ENCODE measurements at regions not wholly inside any gene's neighbourhood (a gene's known extent, or its start where the extent isn't known, plus 50 kb on each side); places are given as distances from the start of the nearest gene placed in this dataset.

GRCh38 chr5:52710972-52711596, 76.6 kb upstream of the ITGA1 start:
- peaks cover 6% of the 10 kb centered on the region for H3K4me1 ChIP-seq

GRCh38 chr5:52712354-52712753, 75.4 kb upstream of the ITGA1 start:
- 60 to 78% (median 74%) methylated on average over 2 of the region's 2 CpGs for WGBS, 3 donors
- Histone ChIP-seq H3K4me1 (peaks cover 6% of the 10 kb centered on the region), H3K4me3 (no peak overlapping the region), H3K27me3 (ENCODE audit: insufficient read depth in 3 of 3, low read length in 2 of 3) (no peaks in the 10 kb centered on the region), H3K36me3 (ENCODE audit: insufficient read depth in 1 of 2, low read depth in 1 of 2) (no peaks in the 10 kb centered on the region), H3K27ac (no peak overlapping the region), H3K9me3 (no peaks in the 10 kb centered on the region)
- TF ChIP-seq, protein P1, sequence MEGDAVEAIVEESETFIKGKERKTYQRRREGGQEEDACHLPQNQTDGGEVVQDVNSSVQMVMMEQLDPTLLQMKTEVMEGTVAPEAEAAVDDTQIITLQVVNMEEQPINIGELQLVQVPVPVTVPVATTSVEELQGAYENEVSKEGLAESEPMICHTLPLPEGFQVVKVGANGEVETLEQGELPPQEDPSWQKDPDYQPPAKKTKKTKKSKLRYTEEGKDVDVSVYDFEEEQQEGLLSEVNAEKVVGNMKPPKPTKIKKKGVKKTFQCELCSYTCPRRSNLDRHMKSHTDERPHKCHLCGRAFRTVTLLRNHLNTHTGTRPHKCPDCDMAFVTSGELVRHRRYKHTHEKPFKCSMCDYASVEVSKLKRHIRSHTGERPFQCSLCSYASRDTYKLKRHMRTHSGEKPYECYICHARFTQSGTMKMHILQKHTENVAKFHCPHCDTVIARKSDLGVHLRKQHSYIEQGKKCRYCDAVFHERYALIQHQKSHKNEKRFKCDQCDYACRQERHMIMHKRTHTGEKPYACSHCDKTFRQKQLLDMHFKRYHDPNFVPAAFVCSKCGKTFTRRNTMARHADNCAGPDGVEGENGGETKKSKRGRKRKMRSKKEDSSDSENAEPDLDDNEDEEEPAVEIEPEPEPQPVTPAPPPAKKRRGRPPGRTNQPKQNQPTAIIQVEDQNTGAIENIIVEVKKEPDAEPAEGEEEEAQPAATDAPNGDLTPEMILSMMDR (IDR thresholded peaks at IDR 0.05): no peak
- ATAC-seq (no peak), DNase-seq (no peak)
- intact Hi-C loops (cut with DNase I): no loop called here

More at GRCh38 chr5:52710972-52711596, 76.6 kb upstream of the ITGA1 start:
- Histone ChIP-seq H3K36me3 (ENCODE audit: insufficient read depth in 1 of 2, low read depth in 1 of 2) (no peaks in the 10 kb centered on the region), H3K9me3 (no peaks in the 10 kb centered on the region), H3K4me3 (no peak overlapping the region), H3K27me3 (ENCODE audit: insufficient read depth in 3 of 3, low read length in 2 of 3) (no peaks in the 10 kb centered on the region), H3K27ac (no peak overlapping the region)
- 68 to 78% (median 77%) methylated on average over 2 of the region's 2 CpGs for WGBS, 3 donors
- ATAC-seq (no peak), DNase-seq (no peak)
- intact Hi-C loops (cut with DNase I): no loop called here
- TF ChIP-seq, protein P1 (IDR thresholded peaks at IDR 0.05): no peak

GRCh38 chr5:52725065-52725746, 62.5 kb upstream of the ITGA1 start:
- TF ChIP-seq, protein P1 (IDR thresholded peaks at IDR 0.05): no peak
- no peak overlapping the region for H3K4me3 ChIP-seq
- no peak overlapping the region for H3K27ac ChIP-seq
- no peaks in the 10 kb centered on the region for H3K36me3 ChIP-seq (ENCODE audit: insufficient read depth in 1 of 2, low read depth in 1 of 2)
- DNase-seq (no peak), ATAC-seq (no peak)
- intact Hi-C loops (cut with DNase I): no loop called here
- H3K9me3 ChIP-seq: no peaks in the 10 kb centered on the region
- H3K4me1 ChIP-seq: no peaks in the 10 kb centered on the region
- H3K27me3 ChIP-seq (ENCODE audit: insufficient read depth in 3 of 3, low read length in 2 of 3): no peaks in the 10 kb centered on the region
- 57 to 66% (median 62%) methylated on average over 6 of the region's 6 CpGs for WGBS, 3 donors

- TF ChIP-seq, protein P1 (IDR thresholded peaks at IDR 0.05): no peak
- 17 to 31% (median 21%) methylated on average over 3 of the region's 3 CpGs for WGBS, 3 donors
- H3K27ac ChIP-seq: no peak overlapping the region
- DNase-seq: peak; percentile 17 to 52
- H3K9me3 ChIP-seq: no peaks in the 10 kb centered on the region
- no peak for ATAC-seq
- intact Hi-C loops (cut with DNase I): no loop called here
- H3K4me3 ChIP-seq: no peak overlapping the region
- H3K4me1 ChIP-seq: no peaks in the 10 kb centered on the region
- no peaks in the 10 kb centered on the region for H3K36me3 ChIP-seq (ENCODE audit: insufficient read depth in 1 of 2, low read depth in 1 of 2)
- H3K27me3 ChIP-seq (ENCODE audit: insufficient read depth in 3 of 3, low read length in 2 of 3): no peaks in the 10 kb centered on the region
Observed at GRCh38 chr5:52725808-52726207, 61.9 kb upstream of the ITGA1 start.

All from psoas muscle (tissue), 7 donors.